ENCODE measurements at regions not wholly inside any gene's neighbourhood (a gene's known extent, or its start where the extent isn't known, plus 50 kb on each side); places are given as distances from the start of the nearest gene placed in this dataset.

DNA sequence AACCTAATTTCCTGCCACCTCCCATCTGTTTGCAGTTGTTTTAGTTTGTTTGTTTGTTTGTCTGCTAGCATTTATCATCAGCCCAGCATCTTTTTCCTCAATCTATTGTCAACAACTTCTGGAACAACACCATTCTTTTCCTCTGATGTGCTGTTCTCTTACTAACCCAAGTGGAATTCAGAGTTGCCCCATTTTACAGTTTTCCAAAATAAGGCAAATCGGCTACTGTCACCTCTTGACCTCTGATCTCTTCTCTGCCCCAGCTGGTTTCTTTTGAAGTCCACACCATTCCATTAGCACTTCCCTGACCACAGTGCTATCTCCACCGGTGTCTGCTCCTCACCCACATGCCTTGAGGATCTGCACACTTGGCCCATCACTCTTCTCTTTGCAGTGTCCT lies 102.4 kb downstream of the EFNB2 start:
- H3K4me3 ChIP-seq, result no peak overlapping the region
- no peaks in the 10 kb centered on the region for H3K4me1 ChIP-seq
- no peaks in the 10 kb centered on the region for H3K9me3 ChIP-seq (replicated peaks)
- intact Hi-C loops (cut with micrococcal nuclease), result no loop called here
- no peak for DNase-seq
- no peaks in the 10 kb centered on the region for H3K36me3 ChIP-seq
- H3K27me3 ChIP-seq (ENCODE audit: low read depth), result no peaks in the 10 kb centered on the region
- H3K27ac ChIP-seq (replicated peaks), result no peak overlapping the region
- TF ChIP-seq, protein P1, sequence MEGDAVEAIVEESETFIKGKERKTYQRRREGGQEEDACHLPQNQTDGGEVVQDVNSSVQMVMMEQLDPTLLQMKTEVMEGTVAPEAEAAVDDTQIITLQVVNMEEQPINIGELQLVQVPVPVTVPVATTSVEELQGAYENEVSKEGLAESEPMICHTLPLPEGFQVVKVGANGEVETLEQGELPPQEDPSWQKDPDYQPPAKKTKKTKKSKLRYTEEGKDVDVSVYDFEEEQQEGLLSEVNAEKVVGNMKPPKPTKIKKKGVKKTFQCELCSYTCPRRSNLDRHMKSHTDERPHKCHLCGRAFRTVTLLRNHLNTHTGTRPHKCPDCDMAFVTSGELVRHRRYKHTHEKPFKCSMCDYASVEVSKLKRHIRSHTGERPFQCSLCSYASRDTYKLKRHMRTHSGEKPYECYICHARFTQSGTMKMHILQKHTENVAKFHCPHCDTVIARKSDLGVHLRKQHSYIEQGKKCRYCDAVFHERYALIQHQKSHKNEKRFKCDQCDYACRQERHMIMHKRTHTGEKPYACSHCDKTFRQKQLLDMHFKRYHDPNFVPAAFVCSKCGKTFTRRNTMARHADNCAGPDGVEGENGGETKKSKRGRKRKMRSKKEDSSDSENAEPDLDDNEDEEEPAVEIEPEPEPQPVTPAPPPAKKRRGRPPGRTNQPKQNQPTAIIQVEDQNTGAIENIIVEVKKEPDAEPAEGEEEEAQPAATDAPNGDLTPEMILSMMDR (IDR thresholded peaks at IDR 0.05; ENCODE audit: borderline replicate concordance), result no peak

DNA sequence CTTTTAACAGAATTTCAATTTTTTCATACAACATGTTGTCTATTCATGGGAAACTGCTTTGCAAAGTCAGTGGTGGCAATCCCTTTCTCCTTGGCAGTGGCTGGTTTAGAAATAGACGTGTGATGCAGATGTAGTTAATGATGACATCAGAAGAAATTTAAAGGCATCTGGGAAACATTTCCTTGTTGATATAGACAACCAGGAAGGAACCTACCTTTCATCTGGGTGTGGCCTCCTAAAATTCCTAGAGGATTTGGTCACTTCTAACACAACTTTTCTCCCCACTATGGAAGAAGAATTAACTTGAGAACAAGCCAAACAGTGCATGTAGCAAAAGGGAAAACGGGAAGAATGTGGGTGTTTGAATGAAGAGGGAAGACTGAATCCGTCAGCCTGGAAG lies 102.8 kb downstream of the EFNB2 start:
- H3K27me3 ChIP-seq (ENCODE audit: low read depth), result no peaks in the 10 kb centered on the region
- H3K36me3 ChIP-seq, result no peaks in the 10 kb centered on the region
- H3K27ac ChIP-seq (replicated peaks), result no peak overlapping the region
- no peak overlapping the region for H3K4me3 ChIP-seq
- TF ChIP-seq, protein P1 (IDR thresholded peaks at IDR 0.05; ENCODE audit: borderline replicate concordance), result no peak
- no peaks in the 10 kb centered on the region for H3K9me3 ChIP-seq (replicated peaks)
- no peak for DNase-seq
- H3K4me1 ChIP-seq, result no peaks in the 10 kb centered on the region
- intact Hi-C loops (cut with micrococcal nuclease), result no loop called here

DNA sequence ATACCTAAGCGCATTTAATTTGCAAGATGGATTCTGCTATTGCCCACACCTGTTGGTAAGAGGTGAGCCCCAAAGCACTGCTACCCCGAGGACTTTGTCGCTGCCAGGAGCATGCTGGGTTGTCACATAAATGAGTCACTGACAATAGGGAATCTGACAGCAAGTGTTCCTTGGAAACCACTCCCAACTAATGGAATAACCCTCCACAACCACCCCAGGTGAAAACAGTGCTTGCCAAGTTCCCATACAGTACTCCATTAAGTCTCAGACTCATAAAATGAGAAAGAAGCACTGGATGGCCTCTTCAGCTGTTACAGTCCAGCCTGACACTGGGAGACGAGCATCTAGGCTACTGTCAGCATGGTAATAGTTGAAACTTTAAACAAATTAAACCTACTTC lies 108.6 kb downstream of the EFNB2 start:
- Histone ChIP-seq H3K9me3 (replicated peaks) (no peaks in the 10 kb centered on the region), H3K4me1 (no peaks in the 10 kb centered on the region), H3K27me3 (ENCODE audit: low read depth) (no peaks in the 10 kb centered on the region), H3K36me3 (no peaks in the 10 kb centered on the region), H3K4me3 (no peak overlapping the region), H3K27ac (replicated peaks) (no peak overlapping the region)
- intact Hi-C loops (cut with micrococcal nuclease), result no loop called here
- no peak for DNase-seq
- TF ChIP-seq, protein P1 (IDR thresholded peaks at IDR 0.05; ENCODE audit: borderline replicate concordance), result no peak

- intact Hi-C loops (cut with micrococcal nuclease), result no loop called here
- Histone ChIP-seq H3K27ac (replicated peaks) (no peak overlapping the region), H3K9me3 (replicated peaks) (no peaks in the 10 kb centered on the region), H3K4me3 (no peak overlapping the region), H3K36me3 (no peaks in the 10 kb centered on the region), H3K4me1 (no peaks in the 10 kb centered on the region), H3K27me3 (ENCODE audit: low read depth) (no peaks in the 10 kb centered on the region)
- TF ChIP-seq, protein P1 (IDR thresholded peaks at IDR 0.05; ENCODE audit: borderline replicate concordance), result no peak
- no peak for DNase-seq
Observed at GRCh38 chr13:106425661-106426060, 109.8 kb downstream of the EFNB2 start.

DNA sequence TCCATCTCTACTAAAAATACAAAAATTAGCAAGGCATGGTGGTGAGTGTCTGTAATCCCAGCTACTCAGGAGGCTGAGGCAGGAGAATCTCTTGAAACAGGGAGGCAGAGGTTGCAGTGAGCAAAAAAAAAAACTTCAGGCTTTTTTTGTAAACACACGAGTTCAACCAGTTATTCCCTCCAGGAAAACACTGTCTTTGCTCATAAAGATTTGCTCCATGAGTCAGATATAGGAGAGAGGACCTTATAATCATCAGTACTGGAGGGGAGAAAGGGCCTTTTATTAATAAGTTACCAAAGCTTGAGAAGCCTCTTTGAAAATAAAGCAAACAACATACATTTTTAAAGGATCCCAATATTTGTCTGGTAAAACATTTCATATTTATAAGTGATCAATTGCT lies 110.7 kb downstream of the EFNB2 start:
- no peaks in the 10 kb centered on the region for H3K4me1 ChIP-seq
- H3K9me3 ChIP-seq (replicated peaks), result no peaks in the 10 kb centered on the region
- no peak overlapping the region for H3K27ac ChIP-seq (replicated peaks)
- no peak for DNase-seq
- intact Hi-C loops (cut with micrococcal nuclease), result no loop called here
- TF ChIP-seq, protein P1 (IDR thresholded peaks at IDR 0.05; ENCODE audit: borderline replicate concordance), result no peak
- no peaks in the 10 kb centered on the region for H3K27me3 ChIP-seq (ENCODE audit: low read depth)
- no peak overlapping the region for H3K4me3 ChIP-seq
- no peaks in the 10 kb centered on the region for H3K36me3 ChIP-seq

- H3K4me1 ChIP-seq, result no peaks in the 10 kb centered on the region
- peaks cover under 1% of the 10 kb centered on the region for H3K27me3 ChIP-seq (ENCODE audit: low read depth)
- TF ChIP-seq, protein P1 (IDR thresholded peaks at IDR 0.05; ENCODE audit: borderline replicate concordance), result no peak
- intact Hi-C loops (cut with micrococcal nuclease), result no loop called here
- no peak overlapping the region for H3K27ac ChIP-seq (replicated peaks)
- no peak for DNase-seq
- H3K36me3 ChIP-seq, result no peaks in the 10 kb centered on the region
- H3K9me3 ChIP-seq (replicated peaks), result no peaks in the 10 kb centered on the region
- no peak overlapping the region for H3K4me3 ChIP-seq
Observed at GRCh38 chr13:106423530-106423929, 111.9 kb downstream of the EFNB2 start.
